ENCODE measurements at regions not wholly inside any gene's neighbourhood (a gene's known extent, or its start where the extent isn't known, plus 50 kb on each side); places are given as distances from the start of the nearest gene placed in this dataset.

DNA sequence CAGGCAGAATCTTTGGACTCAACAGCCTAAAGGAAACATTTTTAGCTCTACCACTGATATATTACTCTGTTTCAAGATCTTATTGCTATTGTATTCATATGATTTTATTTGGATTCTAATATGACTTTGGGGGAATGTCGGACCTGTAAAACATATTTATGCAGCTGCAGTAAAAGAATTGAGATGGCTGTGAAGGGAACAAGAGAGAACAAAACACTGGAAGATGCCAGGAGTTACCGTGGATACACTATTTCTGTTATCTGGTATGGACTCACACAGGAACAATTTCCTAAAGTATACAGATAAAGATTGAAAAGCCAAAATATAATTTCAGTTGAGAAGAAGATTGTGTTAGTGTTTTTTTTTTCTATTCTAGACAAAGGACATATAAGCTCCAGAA is 113.0 kb upstream of the DCLK2 start:
- TF ChIP-seq, protein P1, sequence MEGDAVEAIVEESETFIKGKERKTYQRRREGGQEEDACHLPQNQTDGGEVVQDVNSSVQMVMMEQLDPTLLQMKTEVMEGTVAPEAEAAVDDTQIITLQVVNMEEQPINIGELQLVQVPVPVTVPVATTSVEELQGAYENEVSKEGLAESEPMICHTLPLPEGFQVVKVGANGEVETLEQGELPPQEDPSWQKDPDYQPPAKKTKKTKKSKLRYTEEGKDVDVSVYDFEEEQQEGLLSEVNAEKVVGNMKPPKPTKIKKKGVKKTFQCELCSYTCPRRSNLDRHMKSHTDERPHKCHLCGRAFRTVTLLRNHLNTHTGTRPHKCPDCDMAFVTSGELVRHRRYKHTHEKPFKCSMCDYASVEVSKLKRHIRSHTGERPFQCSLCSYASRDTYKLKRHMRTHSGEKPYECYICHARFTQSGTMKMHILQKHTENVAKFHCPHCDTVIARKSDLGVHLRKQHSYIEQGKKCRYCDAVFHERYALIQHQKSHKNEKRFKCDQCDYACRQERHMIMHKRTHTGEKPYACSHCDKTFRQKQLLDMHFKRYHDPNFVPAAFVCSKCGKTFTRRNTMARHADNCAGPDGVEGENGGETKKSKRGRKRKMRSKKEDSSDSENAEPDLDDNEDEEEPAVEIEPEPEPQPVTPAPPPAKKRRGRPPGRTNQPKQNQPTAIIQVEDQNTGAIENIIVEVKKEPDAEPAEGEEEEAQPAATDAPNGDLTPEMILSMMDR (IDR thresholded peaks at IDR 0.05): no peak
- no peak for TF ChIP-seq POLR2A (IDR thresholded peaks at IDR 0.05)
- Histone ChIP-seq H3K4me1 (no peaks in the 10 kb centered on the region), H3K9me3 (no peaks in the 10 kb centered on the region), H3K4me3 (no peak overlapping the region), H3K27ac (no peak overlapping the region), H3K36me3 (ENCODE audit: low read depth, missing control alignments) (no peaks in the 10 kb centered on the region), H3K27me3 (no peaks in the 10 kb centered on the region)
- intact Hi-C loops (cut with DNase I; ENCODE audit: low total_unique reads): no loop called here
- no peak for DNase-seq
- 45 to 50% methylated on average over 2 of the region's 2 CpGs for WGBS, 2 donors

DNA sequence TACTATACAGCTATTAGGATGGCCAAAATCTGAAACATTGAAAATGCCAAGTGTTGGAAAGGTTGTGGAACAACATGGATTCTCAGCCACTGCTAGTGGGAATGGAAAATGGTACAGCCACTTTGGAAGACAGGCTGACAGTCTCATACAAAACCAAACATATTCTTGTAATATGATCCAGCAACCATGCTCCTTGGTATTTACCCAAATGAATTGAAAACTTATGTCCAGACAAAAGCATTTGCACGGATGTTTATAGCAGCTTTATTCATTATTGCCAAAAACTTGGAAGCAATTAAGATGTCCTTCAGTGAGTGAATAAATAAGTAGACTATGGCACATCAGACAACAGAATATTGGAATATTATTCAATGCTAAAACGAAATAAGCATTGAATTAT is 105.8 kb upstream of the DCLK2 start:
- H3K36me3 ChIP-seq (ENCODE audit: low read depth, missing control alignments): no peaks in the 10 kb centered on the region
- H3K27me3 ChIP-seq: no peaks in the 10 kb centered on the region
- DNase-seq: no peak
- no peak for TF ChIP-seq POLR2A (IDR thresholded peaks at IDR 0.05)
- TF ChIP-seq, protein P1 (IDR thresholded peaks at IDR 0.05): no peak
- 77 to 79% methylated on average over 2 of the region's 2 CpGs for WGBS, 2 donors
- no peak overlapping the region for H3K4me3 ChIP-seq
- no peak overlapping the region for H3K27ac ChIP-seq
- no peaks in the 10 kb centered on the region for H3K4me1 ChIP-seq
- no peaks in the 10 kb centered on the region for H3K9me3 ChIP-seq
- intact Hi-C loops (cut with DNase I; ENCODE audit: low total_unique reads): no loop called here

DNA sequence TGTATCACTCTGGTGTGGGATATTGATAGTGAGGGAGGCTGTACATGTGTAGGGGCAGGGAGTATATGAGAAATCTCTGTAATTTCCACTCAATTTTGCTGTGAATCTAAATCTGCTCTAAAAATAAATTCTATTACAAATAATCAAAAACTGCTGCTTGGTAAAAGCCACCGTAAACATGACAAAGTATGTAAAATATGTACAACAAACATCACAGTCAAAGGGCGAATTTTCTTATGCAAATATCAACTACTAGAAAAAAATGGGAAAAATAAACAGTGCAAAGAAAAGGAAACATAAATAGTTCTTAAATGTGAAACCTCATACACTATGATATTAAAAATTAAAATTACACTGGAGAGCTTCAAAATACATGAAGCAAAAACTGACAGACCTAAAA is 105.1 kb upstream of the DCLK2 start:
- WGBS, 2 donors: 85 to 87% methylated on average over 2 of the region's 2 CpGs
- H3K36me3 ChIP-seq (ENCODE audit: low read depth, missing control alignments): no peaks in the 10 kb centered on the region
- no peak for DNase-seq
- H3K9me3 ChIP-seq: no peaks in the 10 kb centered on the region
- no peak for TF ChIP-seq POLR2A (IDR thresholded peaks at IDR 0.05)
- TF ChIP-seq, protein P1 (IDR thresholded peaks at IDR 0.05): no peak
- H3K4me1 ChIP-seq: no peaks in the 10 kb centered on the region
- intact Hi-C loops (cut with DNase I; ENCODE audit: low total_unique reads): no loop called here
- H3K4me3 ChIP-seq: no peak overlapping the region
- H3K27me3 ChIP-seq: no peaks in the 10 kb centered on the region
- no peak overlapping the region for H3K27ac ChIP-seq

DNA sequence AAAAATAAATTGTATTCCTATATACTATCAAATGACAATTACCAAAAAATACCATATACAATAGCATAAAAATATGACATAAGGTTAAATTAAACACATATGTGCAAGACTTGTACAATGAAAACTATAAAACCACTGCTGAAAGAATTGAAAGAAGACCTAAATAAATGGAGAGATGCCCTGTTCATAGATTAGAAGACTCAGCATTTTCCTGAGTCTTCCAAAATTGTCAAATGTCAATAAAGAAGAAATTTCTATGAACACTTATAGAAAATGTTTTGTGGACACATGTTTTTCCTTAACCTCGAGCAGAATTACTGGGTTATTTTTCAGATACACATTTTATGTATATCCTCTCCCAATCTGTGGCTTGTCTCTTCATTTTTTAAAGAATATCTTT is 103.1 kb upstream of the DCLK2 start:
- Histone ChIP-seq H3K9me3 (no peaks in the 10 kb centered on the region), H3K4me1 (no peaks in the 10 kb centered on the region), H3K27me3 (no peaks in the 10 kb centered on the region), H3K36me3 (ENCODE audit: low read depth, missing control alignments) (no peaks in the 10 kb centered on the region), H3K4me3 (no peak overlapping the region), H3K27ac (no peak overlapping the region)
- no peak for DNase-seq
- intact Hi-C loops (cut with DNase I; ENCODE audit: low total_unique reads): no loop called here
- WGBS, 2 donors: 90 to 96% methylated on average over 1 of the region's 1 CpG
- TF ChIP-seq, protein P1 (IDR thresholded peaks at IDR 0.05): no peak
- no peak for TF ChIP-seq POLR2A (IDR thresholded peaks at IDR 0.05)

DNA sequence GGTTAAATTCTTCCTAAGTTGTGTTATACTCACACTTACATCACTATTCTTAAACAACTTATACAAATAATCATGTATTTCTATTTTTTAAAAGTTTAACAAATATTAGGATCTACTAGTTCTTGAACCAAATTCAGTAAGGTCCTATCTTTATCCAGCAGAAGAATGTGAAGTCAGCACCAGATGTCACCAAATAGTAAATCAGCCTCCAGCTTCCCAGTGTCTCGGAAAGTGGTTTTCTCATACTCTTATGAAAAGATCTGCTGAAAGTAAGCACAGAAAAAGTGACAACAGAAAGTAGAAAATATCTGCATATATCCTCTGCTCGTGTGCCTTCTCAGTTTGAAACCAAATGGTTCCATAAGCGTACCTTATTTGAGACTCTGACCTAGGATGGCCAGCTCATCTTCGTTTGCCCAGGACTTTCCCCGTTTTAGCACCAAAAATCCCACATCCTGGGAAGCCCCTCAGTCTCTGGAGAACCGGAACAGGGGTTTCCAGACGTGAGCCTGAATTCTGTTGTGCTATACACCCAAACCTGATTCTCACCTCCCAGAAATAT is 98.0 kb upstream of the DCLK2 start:
- H3K27ac ChIP-seq: no peak overlapping the region
- H3K36me3 ChIP-seq (ENCODE audit: low read depth, missing control alignments): no peaks in the 10 kb centered on the region
- intact Hi-C loops (cut with DNase I; ENCODE audit: low total_unique reads): no loop called here
- 47 to 57% methylated on average over 7 of the region's 7 CpGs for WGBS, 2 donors
- H3K9me3 ChIP-seq: no peaks in the 10 kb centered on the region
- no peak for DNase-seq
- no peaks in the 10 kb centered on the region for H3K27me3 ChIP-seq
- no peak for TF ChIP-seq POLR2A (IDR thresholded peaks at IDR 0.05)
- TF ChIP-seq, protein P1 (IDR thresholded peaks at IDR 0.05): no peak
- no peaks in the 10 kb centered on the region for H3K4me1 ChIP-seq
- H3K4me3 ChIP-seq: no peak overlapping the region
